ENCODE measurements at regions not wholly inside any gene's neighbourhood (a gene's known extent, or its start where the extent isn't known, plus 50 kb on each side); places are given as distances from the start of the nearest gene placed in this dataset.
"Not testable (repeated sequence)": the region's sequence is repeated elsewhere in the genome, so short reads cannot be mapped to it uniquely, and the experiment has no call there.

GRCh38 chr16:59013930-59014329 lies 279.8 kb upstream of the GOT2 start:
- TF ChIP-seq CTCF (IDR thresholded peaks at IDR 0.05; ENCODE audit: low read depth, low read length): no peak
- DNase-seq (ENCODE audit: low read depth in 2 of 2): no peak
- H3K4me3 ChIP-seq (replicated peaks in 1 of 2; ENCODE audit: low read depth in 2 of 2, low read length in 2 of 2): no peak overlapping the region

- TF ChIP-seq CTCF (IDR thresholded peaks at IDR 0.05; ENCODE audit: low read depth, low read length): no peak
- DNase-seq (ENCODE audit: low read depth in 2 of 2): no peak
- H3K4me3 ChIP-seq (replicated peaks in 1 of 2; ENCODE audit: low read depth in 2 of 2, low read length in 2 of 2): no peak overlapping the region
Measured at GRCh38 chr16:58999762-59000161, 265.6 kb upstream of the GOT2 start.

- not testable (repeated sequence) for H3K4me3 ChIP-seq (replicated peaks in 1 of 2; ENCODE audit: low read depth in 2 of 2, low read length in 2 of 2); DNase-seq (ENCODE audit: low read depth in 2 of 2)
Measured at GRCh38 chr16:58992755-58993154, 258.6 kb upstream of the GOT2 start.

- H3K4me3 ChIP-seq (replicated peaks in 1 of 2; ENCODE audit: low read depth in 2 of 2, low read length in 2 of 2); DNase-seq (ENCODE audit: low read depth in 2 of 2): not testable (repeated sequence)
Measured at GRCh38 chr16:58983181-58983965, 249.3 kb upstream of the GOT2 start.

- no peak for DNase-seq (ENCODE audit: low read depth in 2 of 2)
- no peak overlapping the region for H3K4me3 ChIP-seq (replicated peaks in 1 of 2; ENCODE audit: low read depth in 2 of 2, low read length in 2 of 2)
- no peak for TF ChIP-seq CTCF (IDR thresholded peaks at IDR 0.05; ENCODE audit: low read depth, low read length)
Measured at GRCh38 chr16:58970775-58971174, 236.7 kb upstream of the GOT2 start.

GRCh38 chr16:58963479-58963878 lies 229.4 kb upstream of the GOT2 start:
- no peak overlapping the region for H3K4me3 ChIP-seq (replicated peaks in 1 of 2; ENCODE audit: low read depth in 2 of 2, low read length in 2 of 2)
- TF ChIP-seq CTCF (IDR thresholded peaks at IDR 0.05; ENCODE audit: low read depth, low read length): no peak
- no peak for DNase-seq (ENCODE audit: low read depth in 2 of 2)

- no peak for DNase-seq (ENCODE audit: low read depth in 2 of 2)
- H3K4me3 ChIP-seq (replicated peaks in 1 of 2; ENCODE audit: low read depth in 2 of 2, low read length in 2 of 2): no peak overlapping the region
- TF ChIP-seq CTCF (IDR thresholded peaks at IDR 0.05; ENCODE audit: low read depth, low read length): no peak
Measured at GRCh38 chr16:58962811-58963210, 228.7 kb upstream of the GOT2 start.

- TF ChIP-seq CTCF (IDR thresholded peaks at IDR 0.05; ENCODE audit: low read depth, low read length): no peak
- no peak for DNase-seq (ENCODE audit: low read depth in 2 of 2)
- H3K4me3 ChIP-seq (replicated peaks in 1 of 2; ENCODE audit: low read depth in 2 of 2, low read length in 2 of 2): no peak overlapping the region
Measured at GRCh38 chr16:58960484-58960883, 226.4 kb upstream of the GOT2 start.
